ENCODE measurements at regions not wholly inside any gene's neighbourhood (a gene's known extent, or its start where the extent isn't known, plus 50 kb on each side); places are given as distances from the start of the nearest gene placed in this dataset.

DNA sequence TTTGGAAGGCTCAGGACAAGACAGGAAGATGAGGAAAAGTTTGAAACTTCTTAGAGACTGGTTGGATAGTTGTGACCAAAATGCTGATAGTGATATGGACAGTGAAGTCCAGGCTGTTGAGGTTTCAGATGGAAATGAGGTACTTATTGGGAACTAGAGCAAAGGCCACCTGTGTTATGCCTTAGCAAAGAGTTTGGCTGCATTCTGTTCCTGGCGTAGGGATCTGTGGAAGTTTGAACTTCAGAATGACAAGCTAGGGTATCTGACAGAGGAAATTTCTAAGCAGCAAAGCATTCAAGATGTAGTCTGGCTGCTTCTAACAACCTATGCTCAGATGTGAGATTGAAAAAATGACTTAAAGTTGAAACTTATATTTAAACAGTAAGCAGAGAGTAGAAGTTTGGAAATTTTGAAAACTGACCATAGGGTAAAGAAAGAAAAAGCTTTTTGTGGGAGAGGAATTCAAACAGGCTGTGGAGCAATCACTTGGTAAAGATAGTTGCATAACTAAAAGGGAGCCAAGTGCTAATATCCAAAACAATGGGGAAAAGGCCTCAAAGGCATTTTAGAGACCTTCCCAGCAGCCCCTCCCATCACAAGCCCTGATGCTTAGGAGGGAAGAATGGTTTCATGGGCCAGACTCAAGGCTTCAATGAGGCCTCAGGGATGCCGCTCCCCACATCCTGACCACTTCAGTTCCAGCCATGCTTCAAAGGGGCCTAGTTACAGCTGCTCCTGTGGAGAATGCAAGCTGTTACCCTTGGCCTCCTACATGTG is 415.1 kb downstream of the INHBA start:
- Histone ChIP-seq H3K9me3 (replicated peaks in 1 of 3) (no peaks in the 10 kb centered on the region), H3K27ac (no peak overlapping the region), H3K4me1 (replicated peaks in 1 of 2) (no peaks in the 10 kb centered on the region), H3K36me3 (replicated peaks in 1 of 2) (no peaks in the 10 kb centered on the region), H3K27me3 (no peaks in the 10 kb centered on the region), H3K4me3 (no peak overlapping the region)
- intact Hi-C loops (cut with DNase I) = no loop called here
- no peak for DNase-seq
- TF ChIP-seq, protein P1, sequence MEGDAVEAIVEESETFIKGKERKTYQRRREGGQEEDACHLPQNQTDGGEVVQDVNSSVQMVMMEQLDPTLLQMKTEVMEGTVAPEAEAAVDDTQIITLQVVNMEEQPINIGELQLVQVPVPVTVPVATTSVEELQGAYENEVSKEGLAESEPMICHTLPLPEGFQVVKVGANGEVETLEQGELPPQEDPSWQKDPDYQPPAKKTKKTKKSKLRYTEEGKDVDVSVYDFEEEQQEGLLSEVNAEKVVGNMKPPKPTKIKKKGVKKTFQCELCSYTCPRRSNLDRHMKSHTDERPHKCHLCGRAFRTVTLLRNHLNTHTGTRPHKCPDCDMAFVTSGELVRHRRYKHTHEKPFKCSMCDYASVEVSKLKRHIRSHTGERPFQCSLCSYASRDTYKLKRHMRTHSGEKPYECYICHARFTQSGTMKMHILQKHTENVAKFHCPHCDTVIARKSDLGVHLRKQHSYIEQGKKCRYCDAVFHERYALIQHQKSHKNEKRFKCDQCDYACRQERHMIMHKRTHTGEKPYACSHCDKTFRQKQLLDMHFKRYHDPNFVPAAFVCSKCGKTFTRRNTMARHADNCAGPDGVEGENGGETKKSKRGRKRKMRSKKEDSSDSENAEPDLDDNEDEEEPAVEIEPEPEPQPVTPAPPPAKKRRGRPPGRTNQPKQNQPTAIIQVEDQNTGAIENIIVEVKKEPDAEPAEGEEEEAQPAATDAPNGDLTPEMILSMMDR (IDR thresholded peaks at IDR 0.05) = no peak
- TF ChIP-seq POLR2A (IDR thresholded peaks at IDR 0.05) = no peak
- 88 to 94% (median 91%) methylated on average over 2 of the region's 2 CpGs for WGBS, 4 donors

DNA sequence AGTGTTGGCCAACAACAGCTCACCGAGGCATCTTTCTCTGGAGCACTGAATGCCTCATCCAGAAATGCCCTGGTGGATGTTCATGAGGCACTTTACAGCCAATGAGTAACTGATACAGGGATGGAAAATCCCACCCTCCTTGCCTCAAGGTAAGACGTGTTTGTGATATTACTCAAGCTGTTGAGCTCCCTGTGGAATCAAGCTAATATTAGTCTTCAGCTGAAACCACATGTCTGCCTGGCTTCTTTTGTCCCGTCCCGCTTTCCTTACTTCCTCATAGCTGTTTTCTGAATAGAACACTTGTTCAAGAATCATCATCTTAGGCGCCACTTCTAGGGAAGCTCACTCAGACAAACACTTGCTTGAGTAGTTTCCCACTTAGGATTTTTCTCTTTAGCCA is 422.4 kb downstream of the INHBA start:
- no peaks in the 10 kb centered on the region for H3K4me1 ChIP-seq (replicated peaks in 1 of 2)
- H3K27ac ChIP-seq = no peak overlapping the region
- 68 to 79% (median 73%) methylated on average over 5 of the region's 5 CpGs for WGBS, 4 donors
- DNase-seq = no peak
- H3K27me3 ChIP-seq = no peaks in the 10 kb centered on the region
- H3K9me3 ChIP-seq (replicated peaks in 1 of 3) = no peaks in the 10 kb centered on the region
- TF ChIP-seq POLR2A (IDR thresholded peaks at IDR 0.05) = no peak
- TF ChIP-seq, protein P1 (IDR thresholded peaks at IDR 0.05) = no peak
- no peaks in the 10 kb centered on the region for H3K36me3 ChIP-seq (replicated peaks in 1 of 2)
- no peak overlapping the region for H3K4me3 ChIP-seq
- intact Hi-C loops (cut with DNase I) = no loop called here

DNA sequence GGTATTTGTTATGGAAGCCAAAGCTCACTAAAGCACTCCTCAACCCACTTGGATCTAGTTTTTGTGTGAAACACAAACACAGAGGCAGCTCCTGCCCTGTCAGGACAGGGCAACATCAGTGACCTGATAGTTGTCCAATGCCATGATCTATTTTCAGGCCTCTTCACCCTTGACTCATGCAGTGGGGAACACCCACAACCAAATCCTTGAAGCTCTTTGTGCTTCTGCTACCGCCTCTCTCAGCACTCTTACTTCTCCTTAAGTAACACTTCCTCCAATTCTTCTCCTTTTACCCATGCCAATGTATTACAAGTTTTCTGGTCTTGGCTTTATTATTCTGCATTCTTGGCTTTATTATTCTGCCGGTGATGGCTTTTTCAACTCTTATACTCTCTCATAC is 425.3 kb downstream of the INHBA start:
- Histone ChIP-seq H3K27me3 (no peaks in the 10 kb centered on the region), H3K9me3 (replicated peaks in 1 of 3) (no peaks in the 10 kb centered on the region), H3K27ac (no peak overlapping the region), H3K4me1 (replicated peaks in 1 of 2) (no peaks in the 10 kb centered on the region), H3K36me3 (replicated peaks in 1 of 2) (no peaks in the 10 kb centered on the region), H3K4me3 (no peak overlapping the region)
- TF ChIP-seq, protein P1 (IDR thresholded peaks at IDR 0.05) = no peak
- TF ChIP-seq POLR2A (IDR thresholded peaks at IDR 0.05) = no peak
- no peak for DNase-seq
- intact Hi-C loops (cut with DNase I) = no loop called here
- WGBS, 4 donors = 76 to 92% (median 85%) methylated on average over 2 of the region's 2 CpGs

DNA sequence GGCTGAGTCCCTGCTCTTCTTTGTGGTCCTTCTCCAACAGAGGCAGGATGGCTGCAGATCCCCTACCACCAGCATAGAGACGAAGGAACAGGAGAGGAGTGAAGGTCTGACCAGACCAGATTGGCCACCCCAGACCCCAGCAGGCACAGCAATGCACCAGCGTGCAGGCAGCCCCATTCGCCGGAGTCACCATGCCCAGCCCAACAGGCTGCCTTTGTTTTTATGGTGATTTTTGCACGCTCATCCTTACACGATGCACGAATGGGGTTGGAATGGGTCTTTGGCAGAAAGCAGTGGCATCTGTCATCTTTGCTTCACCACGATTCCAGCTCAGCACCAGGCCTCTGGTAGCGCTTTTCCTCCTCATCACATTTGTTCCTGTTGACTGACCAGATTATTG is 427.6 kb downstream of the INHBA start:
- WGBS, 4 donors = 86 to 92% (median 91%) methylated on average over 9 of the region's 9 CpGs
- H3K4me3 ChIP-seq = no peak overlapping the region
- H3K27ac ChIP-seq = no peak overlapping the region
- TF ChIP-seq, protein P1 (IDR thresholded peaks at IDR 0.05) = no peak
- TF ChIP-seq POLR2A (IDR thresholded peaks at IDR 0.05) = no peak
- H3K27me3 ChIP-seq = no peaks in the 10 kb centered on the region
- no peaks in the 10 kb centered on the region for H3K36me3 ChIP-seq (replicated peaks in 1 of 2)
- intact Hi-C loops (cut with DNase I) = no loop called here
- DNase-seq = no peak
- no peaks in the 10 kb centered on the region for H3K4me1 ChIP-seq (replicated peaks in 1 of 2)
- H3K9me3 ChIP-seq (replicated peaks in 1 of 3) = no peaks in the 10 kb centered on the region
